GM18505 (cell line): ENCODE measurements at regions not wholly inside any gene's neighbourhood (a gene's known extent, or its start where the extent isn't known, plus 50 kb on each side); places are given as distances from the start of the nearest gene placed in this dataset.

Experiments used
- ATAC-seq: cut with Tn5 transposase; IDR thresholded peaks from one replicate; pipeline ENCODE4 v1.9.1; 2021; ENCODE audit not compliant: unreplicated experiment
- POLR2A ChIP-seq: IDR thresholded peaks from 4 replicates; pipeline ENCODE4 v1.6.1; 2011; ENCODE audit warnings: borderline replicate concordance; ENCODE audit not compliant: insufficient read depth, insufficient read length; ENCODE audit errors: extremely low read depth

DNA sequence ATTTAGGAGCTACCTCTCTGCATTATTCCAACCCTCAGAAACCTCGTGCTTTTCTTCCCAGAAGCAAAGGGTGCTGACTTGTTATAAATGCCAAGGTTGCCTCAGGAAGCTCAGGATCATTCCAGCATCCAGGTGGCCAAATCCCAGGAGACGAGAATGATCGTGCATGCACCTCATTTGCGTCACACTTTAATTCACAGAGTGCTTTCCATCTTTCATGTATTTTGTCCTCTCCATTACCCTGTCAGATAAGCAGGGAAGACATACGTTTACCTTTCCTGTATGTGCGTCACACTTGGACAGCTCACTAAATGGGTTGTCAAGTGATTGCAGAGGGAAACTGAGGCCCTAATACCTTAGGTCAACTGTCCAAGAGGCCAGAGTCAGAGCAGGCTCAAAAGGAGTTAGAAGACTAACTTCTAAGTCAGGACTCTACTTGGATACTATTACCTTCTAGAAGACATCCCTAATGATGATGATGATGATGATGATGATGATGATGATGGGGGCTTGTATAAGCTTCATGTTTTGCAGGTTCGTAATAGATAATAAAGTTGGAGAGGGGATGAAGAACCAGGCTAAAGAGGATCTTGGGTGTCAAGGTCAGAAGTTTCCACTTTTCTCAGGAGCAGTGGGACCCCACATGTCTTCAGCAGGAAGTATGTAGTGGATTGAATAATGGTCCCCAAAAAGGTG is 150.6 kb upstream of the TNRC6C start:
- no peak for ATAC-seq
- no peak for TF ChIP-seq POLR2A

DNA sequence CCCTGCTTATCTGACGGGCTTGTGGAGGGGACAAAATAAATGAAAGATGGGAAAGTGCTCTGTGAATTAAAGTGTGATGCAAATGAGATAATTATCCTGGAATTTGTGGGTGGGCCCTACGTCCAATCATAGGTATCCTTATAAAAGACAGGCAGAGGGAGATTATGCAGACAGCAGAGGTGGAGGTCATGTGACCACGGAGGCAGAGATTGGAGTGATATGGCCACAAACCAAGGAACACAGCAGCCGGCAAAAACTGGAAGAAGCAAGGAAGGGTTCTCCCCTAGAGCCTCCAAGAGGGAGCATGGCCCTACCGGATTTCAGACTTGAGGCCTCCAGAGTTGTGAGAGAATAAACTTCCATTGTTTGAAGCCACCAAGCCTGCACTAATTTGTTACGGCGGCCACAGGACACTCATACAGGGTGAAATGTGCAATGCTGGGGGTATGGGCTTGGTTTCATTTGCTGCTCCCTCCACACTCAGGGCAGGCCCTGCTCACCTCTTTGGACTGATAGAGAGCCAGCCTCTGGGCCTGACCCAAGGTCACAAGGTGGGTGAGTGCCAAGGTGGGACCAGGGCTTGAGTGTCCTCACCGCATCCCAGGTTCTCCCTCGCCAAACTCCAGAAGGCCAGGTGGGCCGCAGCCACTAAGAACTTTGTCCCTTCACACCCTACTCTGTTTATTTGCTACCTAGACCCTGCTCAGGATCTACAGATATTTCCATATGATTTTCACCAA is 149.6 kb upstream of the TNRC6C start:
- TF ChIP-seq POLR2A: no peak
- no peak for ATAC-seq

DNA sequence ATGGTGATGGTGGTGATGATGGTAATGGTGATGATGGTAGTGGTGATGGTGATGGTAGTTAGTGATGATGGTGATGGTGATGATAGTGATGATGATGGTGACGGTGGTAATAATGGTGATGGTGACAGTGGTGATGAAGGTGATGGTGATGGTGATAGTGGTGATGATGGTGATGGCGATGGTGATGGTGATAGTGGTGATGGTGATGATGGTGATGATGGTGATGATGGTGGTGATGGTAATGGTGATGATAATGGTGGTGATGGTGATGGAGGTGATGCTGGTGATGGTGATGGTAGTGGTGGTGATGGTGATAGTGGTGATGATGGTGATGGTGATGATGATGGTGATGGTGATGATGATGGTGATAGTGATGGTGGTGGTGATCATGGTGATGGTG is 148.7 kb upstream of the TNRC6C start:
- no peak for ATAC-seq

DNA sequence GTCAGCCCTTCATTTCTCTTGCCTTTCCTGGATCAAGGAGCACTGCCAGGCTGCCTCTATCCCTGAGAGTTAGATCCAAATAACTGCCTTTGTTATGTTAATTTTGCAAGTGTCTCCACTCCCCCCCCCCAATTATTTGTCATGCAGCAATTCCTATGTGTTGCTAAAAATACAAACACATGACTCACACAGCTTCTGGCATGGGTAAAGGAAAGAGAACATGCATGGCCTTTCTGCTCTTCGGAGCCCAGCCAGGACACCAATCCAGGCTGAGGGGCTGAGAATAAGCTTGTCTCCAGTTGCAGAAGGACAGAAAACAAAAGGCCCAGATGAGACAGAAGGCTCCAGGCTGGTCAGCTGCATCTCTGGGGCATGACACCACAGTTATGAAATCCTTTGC is 148.0 kb upstream of the TNRC6C start:
- TF ChIP-seq POLR2A: no peak

More for the DNA sequence above, 148.7 kb upstream of the TNRC6C start:
- no peak for TF ChIP-seq POLR2A

DNA sequence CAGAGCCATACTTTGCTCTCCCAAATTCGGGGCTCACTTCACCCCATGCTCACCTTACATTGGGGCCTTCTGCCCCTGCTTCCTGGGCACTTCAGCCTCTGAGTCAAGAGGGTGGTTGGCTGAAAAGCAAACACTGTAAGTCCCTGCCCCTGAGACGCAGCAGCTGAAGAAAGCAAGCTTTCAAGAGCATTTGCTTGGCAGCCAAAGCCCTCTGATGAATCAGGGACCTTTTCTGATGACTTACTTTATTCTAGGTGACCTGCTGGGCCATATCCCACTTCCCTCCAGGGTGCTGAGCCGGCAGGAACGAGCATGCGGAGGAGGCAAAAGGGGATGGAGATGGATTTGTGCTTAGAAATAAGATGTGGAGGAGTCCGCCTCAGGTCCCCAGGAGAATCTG is 147.0 kb upstream of the TNRC6C start:
- no peak for ATAC-seq
- TF ChIP-seq POLR2A: no peak

More for the DNA sequence above, 148.0 kb upstream of the TNRC6C start:
- no peak for ATAC-seq

DNA sequence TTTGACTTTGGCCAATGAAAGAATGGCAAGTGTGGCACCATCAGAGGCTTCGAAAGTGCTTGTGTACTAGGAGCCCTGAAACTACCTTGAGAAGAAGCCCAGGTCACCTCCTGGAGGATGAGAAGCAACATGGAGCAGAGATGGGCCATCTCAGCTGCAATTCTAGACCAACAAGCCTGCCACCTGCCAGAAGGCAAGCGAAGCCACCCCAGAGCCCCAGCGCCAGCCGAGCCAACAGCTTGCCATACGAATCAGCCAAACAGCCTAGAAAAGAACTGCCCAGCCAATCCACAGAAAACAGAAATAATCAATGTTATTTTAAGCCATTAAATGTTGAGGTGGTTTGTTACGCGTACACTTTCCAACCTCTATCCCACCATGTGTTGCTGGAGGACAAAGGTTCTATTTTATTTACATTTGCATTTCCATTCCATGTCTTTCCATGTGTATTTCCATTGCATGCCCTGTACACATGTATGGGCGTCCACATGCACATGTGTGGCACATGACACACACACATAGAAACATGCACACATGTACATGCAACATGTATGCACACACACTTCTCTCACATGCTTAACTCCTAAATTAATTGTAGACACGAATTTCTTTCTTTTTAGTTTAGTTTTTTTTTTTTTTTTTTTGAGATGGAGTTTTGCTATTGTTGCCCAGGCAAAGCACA is 144.3 kb upstream of the TNRC6C start:
- no peak for ATAC-seq

GRCh38 chr17:77815127-77815905 is 143.2 kb upstream of the TNRC6C start:
- no peak for TF ChIP-seq POLR2A
- ATAC-seq: no peak

More for the DNA sequence above, 144.3 kb upstream of the TNRC6C start:
- TF ChIP-seq POLR2A: no peak

GRCh38 chr17:77817953-77818352 is 140.6 kb upstream of the TNRC6C start:
- ATAC-seq: no peak
- TF ChIP-seq POLR2A: no peak

DNA sequence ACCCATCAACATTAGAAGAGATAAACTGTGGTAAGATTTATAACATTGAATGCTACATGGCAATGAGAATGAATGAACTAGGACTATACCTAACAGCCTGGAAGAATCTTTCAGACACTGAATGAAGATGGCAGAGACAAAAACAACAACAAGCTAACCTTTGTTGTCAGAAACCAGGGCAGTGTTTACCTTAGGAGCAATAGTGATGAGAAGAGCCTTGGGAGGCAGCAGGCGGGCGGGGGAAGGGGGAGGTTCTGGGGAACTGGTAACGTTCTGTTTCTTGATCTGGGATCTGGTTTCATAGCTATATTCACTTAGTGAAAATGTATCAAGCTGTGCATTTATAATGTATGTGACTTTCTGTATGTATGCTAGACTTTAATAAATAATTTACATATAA is 139.0 kb upstream of the TNRC6C start:
- TF ChIP-seq POLR2A: no peak
- ATAC-seq: no peak

DNA sequence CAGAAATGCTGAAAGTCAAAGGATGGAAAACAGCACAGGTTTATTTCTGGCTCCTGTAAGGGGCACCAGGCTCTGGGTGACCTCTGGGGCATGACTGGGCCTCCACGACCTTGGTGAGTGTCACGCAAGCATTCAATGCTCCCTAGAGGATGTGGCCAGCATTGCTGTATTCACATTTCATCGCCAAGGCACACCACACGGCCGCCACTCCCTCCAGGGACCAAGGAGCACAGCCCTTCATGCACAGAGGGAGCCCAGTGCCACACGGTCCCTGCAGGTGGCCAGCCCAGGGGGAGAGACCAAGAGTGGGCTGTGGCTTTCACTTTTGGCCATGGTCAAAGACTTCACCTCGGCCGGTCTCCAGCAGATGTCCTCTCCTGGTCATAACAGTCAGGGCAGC is 137.4 kb upstream of the TNRC6C start:
- ATAC-seq: no peak
- TF ChIP-seq POLR2A: no peak

- TF ChIP-seq POLR2A: no peak
- no peak for ATAC-seq
Measured at GRCh38 chr17:77822302-77823030, 136.0 kb upstream of the TNRC6C start.

- no peak for ATAC-seq
- TF ChIP-seq POLR2A: no peak
Measured at GRCh38 chr17:77824102-77824779, 134.3 kb upstream of the TNRC6C start.

GRCh38 chr17:77824780-77825280 is 133.7 kb upstream of the TNRC6C start:
- no peak for ATAC-seq
- TF ChIP-seq POLR2A: no peak

DNA sequence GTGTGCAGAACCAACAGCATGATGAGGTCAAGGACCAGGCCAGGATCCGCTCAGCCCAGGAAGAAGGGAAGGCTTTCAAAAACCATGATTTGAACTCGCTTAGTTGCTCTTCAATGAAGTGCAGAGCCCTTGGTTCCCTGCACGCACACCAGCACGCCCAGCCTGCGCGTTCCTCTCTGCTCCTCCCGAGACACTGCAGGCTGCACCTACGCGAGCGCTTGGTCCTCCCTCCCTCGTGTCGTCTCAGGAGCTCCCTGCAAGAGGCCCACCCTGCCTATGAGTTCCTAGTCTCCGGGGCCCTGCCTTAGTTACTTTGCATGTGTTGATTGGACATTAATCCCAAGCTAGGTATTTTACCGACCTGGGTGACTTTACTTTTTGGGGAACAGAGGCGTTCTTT is 132.9 kb upstream of the TNRC6C start:
- TF ChIP-seq POLR2A: no peak
- no peak for ATAC-seq
